HFFc6 (cell line): ENCODE measurements at regions not wholly inside any gene's neighbourhood (a gene's known extent, or its start where the extent isn't known, plus 50 kb on each side); places are given as distances from the start of the nearest gene placed in this dataset.
"Not testable (repeated sequence)": the region's sequence is repeated elsewhere in the genome, so short reads cannot be mapped to it uniquely, and the experiment has no call there.

Experiments used
- DNase-seq: peaks from one replicate; pipeline ENCODE4 v3.0.0-alpha.2; 2018
- H3K27ac Mint-ChIP-seq: 2 replicates; pipeline ENCODE4 v1.8.0; 2020; ENCODE audit warnings: mild to moderate bottlenecking, mixed read lengths
- H3K27me3 Mint-ChIP-seq: 2 replicates; pipeline ENCODE4 v1.8.0; 2021; ENCODE audit warnings: mild to moderate bottlenecking, moderate library complexity, mixed read lengths; ENCODE audit not compliant: insufficient read depth
- H3K36me3 Mint-ChIP-seq: 2 replicates; pipeline ENCODE4 v1.8.0; 2021; ENCODE audit warnings: low read depth, mixed read lengths
- H3K4me1 Mint-ChIP-seq: 2 replicates; pipeline ENCODE4 v1.8.0; 2020; ENCODE audit warnings: low read depth, mixed read lengths
- H3K4me3 Mint-ChIP-seq: 2 replicates; pipeline ENCODE4 v1.8.0; 2020; ENCODE audit warnings: mild to moderate bottlenecking, moderate library complexity, mixed read lengths
- H3K9me3 Mint-ChIP-seq: 2 replicates; pipeline ENCODE4 v1.8.0; 2020; ENCODE audit warnings: mild to moderate bottlenecking, mixed read lengths
- CTCF ChIP-seq: fragments of 200-600 bp; sonication (generic); IDR thresholded peaks from 2 replicates; pipeline ENCODE4 v1.5.0; 2021; ENCODE audit warnings: antibody characterized with exemption, mild to moderate bottlenecking

DNA sequence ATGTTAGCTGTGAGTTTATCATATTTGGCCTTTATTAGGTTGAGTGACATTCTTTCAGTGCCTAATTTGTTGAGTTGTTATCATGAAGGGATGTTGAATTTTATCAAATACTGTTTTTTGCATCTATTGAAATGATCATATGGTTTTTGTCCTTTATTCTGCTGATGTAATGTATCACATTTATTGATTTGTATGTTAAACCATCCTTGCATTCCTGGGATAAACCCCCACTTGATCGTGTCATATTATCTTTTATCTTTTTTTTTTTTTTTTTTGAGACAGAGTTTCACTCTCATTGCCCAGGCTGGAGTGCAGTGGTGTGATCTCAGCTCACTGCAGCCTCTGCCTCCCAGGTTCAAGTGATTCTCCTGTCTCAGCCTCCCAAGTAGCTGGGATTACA, 51.9 kb upstream of the MFGE8 start:
- DNase-seq, H3K4me3 Mint-ChIP-seq, H3K4me1 Mint-ChIP-seq, H3K27ac Mint-ChIP-seq: not testable (repeated sequence)
- peaks cover 38% of the 10 kb centered on the region for H3K9me3 Mint-ChIP-seq
- H3K36me3 Mint-ChIP-seq = peaks cover 33% of the 10 kb centered on the region
- peaks cover 12% of the 10 kb centered on the region for H3K27me3 Mint-ChIP-seq

- TF ChIP-seq CTCF = no peak
- peaks cover 5% of the 10 kb centered on the region; the same call in 1 of the 2 replicates for H3K4me1 Mint-ChIP-seq
- H3K9me3 Mint-ChIP-seq = peaks cover 36% of the 10 kb centered on the region
- peaks cover 6% of the 10 kb centered on the region; the same call in 1 of the 2 replicates for H3K27me3 Mint-ChIP-seq
- peaks cover 35% of the 10 kb centered on the region for H3K36me3 Mint-ChIP-seq
- DNase-seq = no peak
- no peak overlapping the region for H3K27ac Mint-ChIP-seq
- no peak overlapping the region for H3K4me3 Mint-ChIP-seq
Observed at GRCh38 chr15:88970232-88970631, 57.1 kb upstream of the MFGE8 start.

DNA sequence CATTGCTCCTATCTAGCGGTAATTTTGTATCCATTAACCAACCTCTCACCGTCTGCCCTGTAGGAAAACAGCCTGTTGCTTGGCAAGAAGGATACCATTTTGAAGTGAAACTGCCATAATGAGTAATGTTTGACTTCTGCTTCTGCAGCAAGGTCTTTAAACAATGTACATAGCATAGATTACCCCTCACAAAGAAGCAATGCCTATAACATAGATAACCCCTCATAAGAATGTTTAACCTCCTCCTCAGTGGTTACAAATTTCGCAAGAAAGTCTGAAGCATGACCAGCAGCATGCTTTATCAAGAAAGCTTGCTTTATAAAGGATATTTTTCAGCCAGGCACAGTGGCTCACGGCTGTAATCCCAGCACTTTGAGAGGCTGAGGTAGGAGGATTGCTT, 61.2 kb upstream of the MFGE8 start:
- Mint-ChIP-seq H3K4me3 (no peak overlapping the region), H3K27ac (no peak overlapping the region), H3K36me3 (peaks cover 18% of the 10 kb centered on the region), H3K4me1 (peaks cover 21% of the 10 kb centered on the region), H3K9me3 (peaks cover 21% of the 10 kb centered on the region; the same call in 1 of the 2 replicates), H3K27me3 (peaks cover 3% of the 10 kb centered on the region; the same call in 1 of the 2 replicates)
- no peak for DNase-seq
- no peak for TF ChIP-seq CTCF

DNA sequence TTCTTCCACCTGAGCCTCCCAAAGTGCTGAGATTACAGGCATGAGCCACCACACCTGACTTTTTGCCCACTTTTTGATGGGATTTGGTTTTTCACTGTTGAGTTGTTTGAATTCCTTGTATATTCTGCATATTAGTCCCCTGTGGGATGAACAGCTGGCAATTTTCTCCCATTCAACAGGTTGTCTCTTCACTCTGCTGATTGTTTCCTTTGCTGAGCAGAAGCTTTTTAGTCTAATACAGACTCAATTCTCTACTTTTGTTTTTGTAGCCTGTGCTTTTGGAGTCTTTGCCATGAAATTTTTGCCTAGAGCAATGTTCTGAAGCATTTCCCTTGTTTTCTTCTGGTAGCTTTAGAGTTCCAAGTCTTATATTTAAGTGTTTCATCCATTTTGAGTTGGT, 62.7 kb upstream of the MFGE8 start:
- DNase-seq = peak; percentile 54
- peak overlapping the region; percentile 45 for H3K27ac Mint-ChIP-seq
- no peak for TF ChIP-seq CTCF
- peaks cover 9% of the 10 kb centered on the region; the same call in 1 of the 2 replicates for H3K9me3 Mint-ChIP-seq
- peaks cover 22% of the 10 kb centered on the region for H3K4me1 Mint-ChIP-seq
- peaks cover 3% of the 10 kb centered on the region; the same call in 1 of the 2 replicates for H3K27me3 Mint-ChIP-seq
- peak overlapping the region; percentile 43 for H3K4me3 Mint-ChIP-seq
- H3K36me3 Mint-ChIP-seq = peaks cover 10% of the 10 kb centered on the region

DNA sequence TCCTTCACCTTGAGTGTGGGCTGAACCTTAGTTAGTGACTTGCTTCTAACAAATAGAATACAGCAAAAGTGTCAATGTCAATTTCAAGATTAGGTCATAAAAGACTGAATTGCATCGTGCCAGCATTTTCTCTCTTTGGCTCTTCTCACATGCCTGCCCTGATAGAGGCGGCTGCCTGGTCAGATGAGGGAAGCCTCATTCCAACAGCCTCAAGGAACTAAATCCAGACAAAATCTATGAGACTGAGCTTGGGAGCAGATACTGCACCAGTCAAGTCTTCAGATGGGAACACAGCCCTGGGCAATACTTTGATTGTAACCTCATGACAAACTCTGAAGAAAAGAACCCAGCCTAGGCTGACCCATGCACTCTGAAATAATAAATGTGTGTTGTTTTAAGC, 63.5 kb upstream of the MFGE8 start:
- Mint-ChIP-seq H3K9me3 (peaks cover 4% of the 10 kb centered on the region; the same call in 1 of the 2 replicates), H3K4me1 (peaks cover 30% of the 10 kb centered on the region), H3K27me3 (peaks cover 3% of the 10 kb centered on the region; the same call in 1 of the 2 replicates), H3K4me3 (no peak overlapping the region), H3K36me3 (peaks cover 4% of the 10 kb centered on the region; the same call in 1 of the 2 replicates), H3K27ac (no peak overlapping the region; the same call in 1 of the 2 replicates)
- no peak for TF ChIP-seq CTCF
- no peak for DNase-seq

- TF ChIP-seq CTCF = no peak
- H3K9me3 Mint-ChIP-seq = no peaks in the 10 kb centered on the region
- no peak overlapping the region for H3K27ac Mint-ChIP-seq
- DNase-seq = no peak
- H3K36me3 Mint-ChIP-seq = no peaks in the 10 kb centered on the region
- H3K4me3 Mint-ChIP-seq = no peak overlapping the region
- peaks cover 43% of the 10 kb centered on the region for H3K4me1 Mint-ChIP-seq
- peaks cover 5% of the 10 kb centered on the region; the same call in 1 of the 2 replicates for H3K27me3 Mint-ChIP-seq
Observed at GRCh38 chr15:88979674-88980073, 66.5 kb upstream of the MFGE8 start.
